ENCODE measurements at regions not wholly inside any gene's neighbourhood (a gene's known extent, or its start where the extent isn't known, plus 50 kb on each side); places are given as distances from the start of the nearest gene placed in this dataset.

GRCh38 chr3:182732232-182733015 lies 60.9 kb upstream of the ATP11B start:
- BruUV-seq (replicated peaks) = no TSS peak
- Histone ChIP-seq H3K36me3 (ENCODE audit: insufficient read depth, low read length, poor library complexity, severe bottlenecking) (no peaks in the 10 kb centered on the region), H3K4me1 (ENCODE audit: insufficient read depth, low read length, poor library complexity, severe bottlenecking) (no peaks in the 10 kb centered on the region), H3K27me3 (replicated peaks; ENCODE audit: insufficient read depth, low read depth, low read length, poor library complexity) (no peaks in the 10 kb centered on the region), H3K27ac (ENCODE audit: low read depth, low read length, poor library complexity, severe bottlenecking) (no peak overlapping the region), H3K9me3 (ENCODE audit: low read depth, low read length, poor library complexity, severe bottlenecking) (no peaks in the 10 kb centered on the region), H3K4me3 (ENCODE audit: low read depth, low read length, poor library complexity, severe bottlenecking) (no peak overlapping the region)
- intact Hi-C loops (cut with micrococcal nuclease; ENCODE audit: unreplicated experiment) = no loop called here
- TF ChIP-seq CTCF (conservative IDR thresholded peaks at IDR 0.05; ENCODE audit: low read depth, low read length) = no peak
- no peak for TF ChIP-seq EZH2 (IDR thresholded peaks at IDR 0.05; ENCODE audit: borderline replicate concordance, low read depth, low read length, poor library complexity, severe bottlenecking)
- CTCF ChIA-PET = no interaction called here
- POLR2A ChIA-PET (ENCODE audit: low non-redundant PET) = no interaction called here
- DNase-seq (ENCODE audit: low spot score) = no peak

GRCh38 chr3:182735672-182736071 lies 57.6 kb upstream of the ATP11B start:
- Histone ChIP-seq H3K27ac (ENCODE audit: low read depth, low read length, poor library complexity, severe bottlenecking) (no peak overlapping the region), H3K27me3 (replicated peaks; ENCODE audit: insufficient read depth, low read depth, low read length, poor library complexity) (no peaks in the 10 kb centered on the region), H3K4me1 (ENCODE audit: insufficient read depth, low read length, poor library complexity, severe bottlenecking) (peaks cover 12% of the 10 kb centered on the region), H3K4me3 (ENCODE audit: low read depth, low read length, poor library complexity, severe bottlenecking) (no peak overlapping the region), H3K9me3 (ENCODE audit: low read depth, low read length, poor library complexity, severe bottlenecking) (no peaks in the 10 kb centered on the region), H3K36me3 (ENCODE audit: insufficient read depth, low read length, poor library complexity, severe bottlenecking) (no peaks in the 10 kb centered on the region)
- DNase-seq (ENCODE audit: low spot score) = no peak
- intact Hi-C loops (cut with micrococcal nuclease; ENCODE audit: unreplicated experiment) = no loop called here
- ChIA-PET POLR2A (ENCODE audit: low non-redundant PET) (no interaction called here), CTCF (no interaction called here)
- BruUV-seq (replicated peaks) = no TSS peak
- TF ChIP-seq EZH2 (IDR thresholded peaks at IDR 0.05; ENCODE audit: borderline replicate concordance, low read depth, low read length, poor library complexity, severe bottlenecking) (no peak), CTCF (conservative IDR thresholded peaks at IDR 0.05; ENCODE audit: low read depth, low read length) (no peak)

- TF ChIP-seq EZH2 (IDR thresholded peaks at IDR 0.05; ENCODE audit: borderline replicate concordance, low read depth, low read length, poor library complexity, severe bottlenecking) (no peak), CTCF (conservative IDR thresholded peaks at IDR 0.05; ENCODE audit: low read depth, low read length) (no peak)
- intact Hi-C loops (cut with micrococcal nuclease; ENCODE audit: unreplicated experiment) = no loop called here
- ChIA-PET CTCF (no interaction called here), POLR2A (ENCODE audit: low non-redundant PET) (no interaction called here)
- DNase-seq (ENCODE audit: low spot score) = no peak
- Histone ChIP-seq H3K27me3 (replicated peaks; ENCODE audit: insufficient read depth, low read depth, low read length, poor library complexity) (no peaks in the 10 kb centered on the region), H3K27ac (ENCODE audit: low read depth, low read length, poor library complexity, severe bottlenecking) (no peak overlapping the region), H3K9me3 (ENCODE audit: low read depth, low read length, poor library complexity, severe bottlenecking) (no peaks in the 10 kb centered on the region), H3K36me3 (ENCODE audit: insufficient read depth, low read length, poor library complexity, severe bottlenecking) (no peaks in the 10 kb centered on the region), H3K4me1 (ENCODE audit: insufficient read depth, low read length, poor library complexity, severe bottlenecking) (peaks cover 12% of the 10 kb centered on the region), H3K4me3 (ENCODE audit: low read depth, low read length, poor library complexity, severe bottlenecking) (no peak overlapping the region)
- BruUV-seq (replicated peaks) = no TSS peak
These were observed 55.5 kb upstream of the ATP11B start for GRCh38 chr3:182737825-182738224.
